GM19238 (cell line): ENCODE measurements at regions not wholly inside any gene's neighbourhood (a gene's known extent, or its start where the extent isn't known, plus 50 kb on each side); places are given as distances from the start of the nearest gene placed in this dataset.

Source experiments
- DNase-seq: peaks from one replicate; pipeline ENCODE4 v3.0.0; 2011; ENCODE audit warnings: low spot score; ENCODE audit not compliant: insufficient read length

DNA sequence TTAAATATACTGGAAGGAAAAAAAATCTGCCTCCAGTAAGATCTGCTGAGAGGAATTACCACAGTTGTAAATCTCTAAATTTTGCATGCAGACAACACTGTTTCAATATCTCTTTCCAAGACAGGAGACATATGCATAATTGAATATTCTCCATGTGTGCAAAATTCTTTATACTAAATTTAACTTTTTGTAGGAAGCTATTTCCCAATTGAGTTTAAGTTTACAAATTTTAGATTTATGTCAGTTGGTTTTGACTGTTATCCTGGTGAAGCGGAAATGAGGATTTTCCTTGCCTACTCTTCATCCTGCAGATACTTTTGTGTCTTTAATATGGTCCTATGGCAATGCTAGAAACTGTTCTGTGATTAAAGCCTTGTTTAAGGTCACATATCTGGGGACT is 1352.9 kb downstream of the FSTL5 start:
- no peak for DNase-seq

DNA sequence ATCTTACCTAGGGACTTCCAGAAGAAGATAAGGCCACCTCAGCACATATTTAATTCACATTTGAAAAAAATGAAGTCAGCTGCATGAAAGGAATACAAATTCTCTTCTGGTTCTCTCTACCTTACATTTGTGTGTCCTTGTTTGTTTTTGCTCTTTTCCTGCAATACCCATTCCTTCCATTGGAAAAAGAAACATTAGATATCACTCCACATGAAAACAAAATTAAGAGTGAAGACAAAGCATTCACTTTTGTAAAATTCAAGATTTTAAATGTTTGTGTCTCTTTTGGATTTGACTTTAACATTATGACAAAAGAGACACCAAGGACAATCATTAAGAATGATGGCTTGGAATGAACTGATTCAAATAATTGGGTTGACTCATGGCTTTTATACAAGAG is 1351.8 kb downstream of the FSTL5 start:
- no peak for DNase-seq

DNA sequence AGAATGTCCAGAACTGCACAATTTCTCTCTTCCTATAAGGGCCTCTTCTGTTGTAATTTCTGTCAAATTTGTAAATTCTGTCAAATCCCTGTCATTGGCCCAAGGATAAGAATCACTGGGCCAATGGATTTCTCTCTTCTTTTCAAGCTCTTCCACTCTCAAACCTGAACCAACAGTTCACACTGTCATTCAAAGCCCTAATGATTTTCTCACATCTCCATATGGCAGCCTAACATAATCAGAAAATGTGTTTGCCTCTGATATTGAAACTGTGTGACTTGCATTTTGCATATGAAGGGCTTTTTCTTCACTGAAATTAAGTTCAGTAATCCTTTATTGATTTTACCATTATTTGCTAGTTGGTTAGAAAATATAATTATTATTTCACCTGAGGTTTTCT is 1349.1 kb downstream of the FSTL5 start:
- no peak for DNase-seq

DNA sequence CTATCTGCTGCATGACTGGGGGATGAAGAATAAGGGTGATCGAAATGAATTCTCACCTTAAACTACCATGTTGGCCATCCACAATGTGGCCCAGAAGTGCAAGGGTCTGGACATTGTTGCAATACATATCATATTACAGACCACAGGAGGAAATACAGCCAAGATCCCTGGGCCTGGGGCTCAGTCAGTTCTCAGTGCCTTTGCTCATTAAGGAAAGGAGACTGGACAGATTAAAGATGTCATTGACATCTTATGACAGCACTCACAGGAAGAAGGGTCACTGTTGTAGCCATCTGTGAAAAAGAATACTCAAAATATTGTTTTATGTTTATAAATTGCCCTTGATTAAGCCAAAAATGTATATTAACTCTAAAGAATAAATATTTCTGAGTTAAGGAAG is 1345.2 kb downstream of the FSTL5 start:
- DNase-seq, result no peak

DNA sequence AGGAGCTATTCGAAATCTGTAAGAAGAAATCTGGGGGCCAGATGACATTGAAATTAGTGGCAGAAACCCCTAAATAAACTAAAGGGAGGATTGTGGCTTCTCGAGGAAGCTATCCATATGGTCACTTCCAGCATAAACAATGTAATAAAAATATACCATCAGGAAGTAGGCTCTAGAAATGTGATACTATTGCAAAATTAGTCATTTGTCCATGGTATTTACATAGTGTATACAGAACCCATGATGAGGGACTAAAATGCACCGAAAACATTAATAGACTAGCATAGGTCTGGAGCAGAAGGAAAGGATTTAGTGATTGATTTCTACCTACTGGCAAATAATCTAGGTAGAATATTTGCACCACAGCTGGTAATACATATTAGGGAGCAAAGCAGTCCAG is 1344.0 kb downstream of the FSTL5 start:
- DNase-seq, result no peak

DNA sequence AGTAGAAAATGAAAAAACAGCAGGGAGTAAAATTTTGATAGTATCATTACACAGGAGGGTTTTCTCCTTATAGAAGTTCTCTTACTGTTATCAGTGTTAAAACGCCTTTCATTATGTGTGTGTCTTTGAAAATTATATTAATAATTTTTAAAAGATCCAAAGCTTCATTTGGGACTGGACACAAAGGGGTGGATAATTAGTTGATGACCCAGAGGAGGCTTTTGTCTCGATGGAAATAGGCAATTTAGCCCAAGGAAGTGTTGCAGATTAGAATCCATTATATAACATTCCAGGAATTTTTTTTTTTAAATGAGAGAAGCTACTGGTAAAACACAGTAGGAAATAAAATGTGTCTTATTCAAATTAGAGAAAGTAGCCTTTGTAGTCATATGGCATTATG is 1339.3 kb downstream of the FSTL5 start:
- DNase-seq, result no peak

DNA sequence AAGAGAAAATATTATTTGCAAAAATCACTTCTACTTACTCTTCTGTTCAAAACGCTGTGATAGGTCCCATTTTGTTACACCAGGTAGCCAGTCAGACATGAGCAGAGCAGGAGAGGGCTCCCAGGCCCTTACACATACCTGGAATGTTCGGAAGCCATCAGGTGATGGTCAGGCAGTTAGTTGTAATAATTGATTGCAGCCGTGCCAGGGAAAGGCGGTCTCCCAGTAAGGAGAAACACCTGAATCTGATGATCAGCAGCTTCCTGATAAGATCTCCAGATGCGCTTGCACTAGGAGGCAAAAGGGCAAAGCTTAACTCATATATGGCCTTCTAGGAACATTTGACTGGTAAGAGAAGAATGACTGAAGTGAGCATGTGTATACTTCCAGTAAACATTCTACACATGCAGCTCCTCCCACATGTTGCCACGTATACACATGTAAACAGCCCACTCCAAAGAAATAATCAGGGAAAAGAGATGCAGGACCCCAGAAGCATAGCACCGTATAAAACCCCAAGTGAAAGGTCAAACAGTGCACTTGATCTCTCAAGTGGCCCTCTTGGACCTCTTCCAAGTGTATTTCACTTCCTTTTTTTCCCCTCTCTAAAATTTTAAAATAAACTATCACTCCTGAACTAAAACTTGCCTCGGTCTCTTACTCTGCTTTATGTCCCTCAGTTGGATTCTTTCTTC is 1338.0 kb downstream of the FSTL5 start:
- no peak for DNase-seq

DNA sequence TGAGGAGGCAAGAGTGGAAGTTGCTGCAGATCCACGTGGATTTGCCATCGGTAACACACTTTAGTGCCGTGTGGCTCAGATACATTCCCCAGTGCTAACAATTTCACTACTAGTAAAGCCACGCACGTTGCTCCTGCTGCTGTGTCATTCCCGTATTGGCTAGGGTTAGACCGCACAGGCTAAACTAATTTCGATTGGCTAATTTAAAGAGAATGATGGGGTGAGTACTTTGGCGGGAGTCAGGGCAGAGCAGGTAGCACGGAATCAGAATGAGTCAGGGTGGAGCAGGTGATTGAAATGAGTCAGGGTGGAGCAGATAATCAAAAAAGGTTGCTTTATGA is 1337.5 kb downstream of the FSTL5 start:
- no peak for DNase-seq

DNA sequence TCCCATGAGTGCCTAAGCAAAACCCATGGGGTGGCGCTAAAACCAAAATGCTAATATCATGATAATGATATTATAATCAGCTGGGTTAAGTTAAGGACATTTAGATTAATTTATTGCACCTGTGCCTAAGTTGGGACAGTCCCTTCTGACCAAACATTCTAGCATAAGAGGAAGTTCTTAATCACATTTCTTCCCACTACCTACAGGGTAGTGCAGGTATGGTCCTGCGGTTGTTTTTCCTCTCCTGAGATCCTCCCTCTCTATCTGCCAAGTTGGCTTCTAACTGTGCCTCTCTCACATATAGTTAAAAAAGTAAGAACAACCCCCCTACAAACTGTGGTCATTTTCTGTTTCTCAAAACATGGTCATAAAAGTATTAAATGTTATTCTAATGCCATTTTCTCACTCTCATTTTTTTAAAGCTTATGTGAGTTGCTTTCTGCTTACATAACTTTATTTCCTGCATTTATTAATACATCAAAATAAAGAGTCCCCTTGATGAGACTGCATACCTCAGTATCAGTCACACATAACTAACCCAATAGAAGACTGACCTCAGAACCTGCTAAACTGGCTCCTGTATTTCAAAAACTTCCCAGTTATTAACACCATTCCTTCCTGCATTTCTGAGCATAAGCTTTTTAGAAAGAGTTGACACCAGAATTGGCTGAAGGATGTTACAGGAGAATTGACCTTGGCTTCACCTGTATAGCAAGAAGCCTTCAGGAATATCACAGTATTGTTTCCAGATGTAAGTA is 1332.5 kb downstream of the FSTL5 start:
- DNase-seq, result no peak

DNA sequence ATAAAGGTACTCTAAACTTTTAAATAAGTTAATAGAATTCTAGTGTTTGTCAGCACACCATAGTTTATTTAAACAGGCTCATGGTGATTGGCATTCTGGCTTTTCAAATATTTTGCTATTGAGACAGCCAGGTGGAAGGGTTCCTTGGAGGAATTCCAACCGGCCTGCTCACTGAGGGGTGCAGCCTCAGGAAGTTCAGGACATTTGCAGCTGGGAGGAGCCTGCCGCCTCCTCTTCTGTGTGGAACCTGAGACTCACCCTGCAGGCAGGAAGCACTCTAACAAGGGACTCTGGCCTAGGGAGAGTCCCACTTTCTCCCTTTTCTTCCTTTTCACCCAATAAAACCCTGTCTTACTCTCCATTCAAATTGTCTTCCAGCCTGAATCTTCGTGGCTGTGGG is 1328.0 kb downstream of the FSTL5 start:
- DNase-seq, result no peak

DNA sequence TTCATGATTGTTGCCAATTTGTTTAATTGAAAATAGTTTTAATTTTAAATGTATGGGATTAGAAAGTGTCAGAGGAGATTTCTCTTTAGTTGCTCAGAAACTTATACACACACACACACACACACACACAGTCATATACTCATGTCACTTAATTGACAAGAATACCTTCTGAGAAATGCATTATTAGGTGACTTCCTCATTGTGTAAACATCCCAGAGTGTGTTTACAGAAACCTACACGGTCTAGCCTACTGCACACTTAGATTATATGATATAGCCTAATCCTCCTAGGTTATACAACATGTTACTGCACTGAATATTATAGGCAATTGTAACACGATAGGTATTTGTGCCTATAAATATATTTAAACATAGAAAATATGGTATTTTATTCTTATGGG is 1327.4 kb downstream of the FSTL5 start:
- DNase-seq, result no peak

DNA sequence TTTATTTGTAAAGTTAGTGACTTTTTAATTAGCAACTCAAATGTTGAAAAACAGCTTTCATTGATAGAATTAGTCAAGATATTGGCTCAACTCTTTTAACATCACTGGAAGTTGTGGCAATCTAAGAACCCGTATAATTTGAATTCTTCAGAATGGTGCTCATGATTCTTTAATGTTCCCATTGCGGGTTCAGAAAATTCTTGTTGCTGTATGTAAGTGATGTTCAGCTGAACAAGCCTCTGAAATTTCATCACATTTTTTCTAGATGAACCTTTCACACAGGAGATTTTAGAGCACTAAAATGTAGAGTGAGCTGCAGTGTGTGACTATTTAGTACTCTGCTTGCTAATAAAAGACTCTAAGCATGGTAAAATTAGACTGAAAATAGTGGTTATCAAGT is 1317.7 kb downstream of the FSTL5 start:
- DNase-seq, result no peak

DNA sequence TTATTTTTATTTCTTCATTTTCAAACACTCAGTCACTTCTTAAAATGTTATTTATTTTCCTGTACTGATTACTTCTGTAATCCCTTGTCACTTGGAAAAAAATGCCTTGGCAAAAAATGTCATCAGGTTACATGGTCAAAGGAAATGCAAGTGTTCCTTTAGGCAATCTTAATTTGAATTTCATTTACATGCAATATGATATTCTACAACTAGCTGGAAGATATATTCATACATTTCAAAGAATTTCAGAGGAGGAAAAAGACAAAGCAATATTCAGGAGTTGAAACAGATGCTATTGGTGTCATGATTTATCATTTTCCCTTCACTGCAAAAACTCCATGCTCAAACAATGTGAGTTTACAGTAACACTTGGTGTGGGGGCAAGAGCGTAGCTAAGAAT is 1316.6 kb downstream of the FSTL5 start:
- DNase-seq, result no peak

DNA sequence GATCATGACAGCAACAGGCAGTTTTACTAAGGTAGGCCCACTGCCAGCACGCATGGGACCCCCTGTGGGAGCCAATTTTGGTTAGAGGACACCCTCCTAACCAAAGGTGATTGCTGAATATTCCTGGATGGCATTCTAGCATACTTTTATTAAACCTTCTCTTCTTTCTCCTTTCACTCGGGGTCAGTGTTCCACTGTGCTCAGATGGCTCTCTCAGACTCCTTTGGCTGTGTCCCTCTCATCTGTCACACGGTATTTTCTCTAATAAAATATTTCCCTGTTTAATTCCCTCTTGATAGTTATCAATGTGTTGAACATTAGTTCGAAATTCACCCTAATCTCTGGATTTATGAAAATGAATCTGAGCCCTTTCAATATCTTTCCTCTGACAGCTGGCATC is 1315.3 kb downstream of the FSTL5 start:
- DNase-seq, result no peak

DNA sequence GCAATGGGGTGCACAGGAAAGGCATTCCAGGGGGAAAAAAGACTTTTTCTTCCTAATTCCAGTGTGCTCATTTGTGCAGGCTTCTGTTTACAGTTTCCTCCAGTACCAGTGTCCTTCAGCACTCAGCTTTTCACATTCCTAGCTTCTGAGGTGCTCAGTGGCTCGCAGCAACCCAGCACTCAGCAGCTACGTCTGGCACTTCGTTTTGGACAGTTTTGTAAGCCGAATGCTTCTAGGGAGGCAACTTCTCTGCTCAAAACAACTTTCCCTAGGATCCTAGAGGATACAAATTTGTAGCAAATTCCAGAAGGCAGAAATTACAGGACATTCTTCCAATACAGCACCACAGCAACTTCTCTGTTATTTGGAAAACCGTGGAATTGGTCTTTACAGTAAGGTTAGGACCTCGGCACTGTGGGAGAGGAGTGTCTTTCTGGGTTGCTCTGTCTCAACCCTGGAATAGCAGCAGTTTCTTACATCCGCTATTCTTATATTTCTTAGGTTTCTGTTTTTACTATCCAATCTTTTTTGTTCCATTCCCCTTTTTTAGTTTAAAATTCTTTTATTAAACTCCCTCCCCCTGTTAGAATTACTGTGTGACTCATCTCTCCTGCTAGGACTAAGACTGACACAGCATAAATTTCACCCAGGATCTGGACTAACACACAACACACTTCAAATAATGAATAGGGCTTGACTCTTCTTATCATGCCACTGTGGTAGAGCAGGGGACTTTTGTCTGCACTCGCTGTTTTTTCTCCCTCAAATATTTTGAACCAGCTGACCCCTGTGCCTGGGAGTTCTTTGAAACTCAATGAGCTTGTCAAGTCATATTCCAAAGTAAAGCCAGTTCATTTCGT is 1314.7 kb downstream of the FSTL5 start:
- no peak for DNase-seq

DNA sequence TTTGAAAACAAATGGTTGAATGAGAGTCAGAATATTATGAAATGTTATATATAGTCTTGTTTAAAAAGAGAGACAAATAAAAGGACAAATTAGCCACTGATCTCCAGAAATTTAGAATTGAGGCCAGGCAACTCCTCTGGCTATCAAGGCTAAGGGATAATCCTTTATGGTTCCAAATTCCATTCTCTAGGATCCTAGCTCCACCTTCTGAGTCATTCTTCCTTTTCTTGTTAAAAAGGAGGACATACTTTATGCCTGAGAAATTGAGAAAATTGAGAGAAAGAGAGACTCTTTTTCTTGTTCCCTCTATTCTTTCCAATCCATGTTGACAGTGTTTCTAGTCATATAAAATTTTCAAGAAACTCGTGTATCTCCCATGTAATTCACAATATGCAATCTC is 1299.5 kb downstream of the FSTL5 start:
- no peak for DNase-seq

DNA sequence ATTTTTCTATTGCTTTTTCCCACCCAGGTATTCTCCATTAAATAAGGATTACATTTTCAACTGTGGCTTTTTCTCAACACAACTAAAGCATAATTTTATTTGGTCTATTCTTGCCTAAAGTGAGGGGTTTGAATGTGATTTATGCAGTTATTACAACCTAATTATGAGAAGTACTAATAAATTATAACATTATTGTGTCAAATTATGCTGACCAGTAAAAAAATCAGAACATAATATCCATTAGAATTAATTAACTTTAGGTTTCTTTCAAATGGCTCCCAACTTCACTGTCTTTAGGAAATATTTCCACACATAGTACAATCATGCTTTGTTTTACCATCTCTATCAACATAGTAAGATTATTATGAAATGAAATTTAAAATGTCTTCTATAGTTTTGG is 1293.9 kb downstream of the FSTL5 start:
- no peak for DNase-seq

DNA sequence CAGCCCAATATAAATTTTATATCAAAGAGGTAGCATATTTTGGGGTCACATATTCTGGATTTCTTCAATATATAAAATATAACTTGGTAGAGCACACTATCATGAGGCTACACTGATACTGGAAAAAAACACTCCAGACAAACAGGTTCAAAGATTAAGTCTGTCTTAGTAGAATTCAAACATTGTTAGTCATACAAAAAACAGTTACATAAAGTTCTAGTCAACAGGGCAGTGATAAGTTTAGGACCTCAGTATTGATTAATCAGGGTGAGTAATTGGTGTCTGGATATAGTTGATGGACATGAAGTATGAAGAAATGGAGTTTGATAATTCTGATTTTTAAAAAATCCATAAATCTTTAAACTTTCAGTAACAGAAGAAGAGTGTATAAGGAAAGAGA is 1291.3 kb downstream of the FSTL5 start:
- DNase-seq, result no peak

DNA sequence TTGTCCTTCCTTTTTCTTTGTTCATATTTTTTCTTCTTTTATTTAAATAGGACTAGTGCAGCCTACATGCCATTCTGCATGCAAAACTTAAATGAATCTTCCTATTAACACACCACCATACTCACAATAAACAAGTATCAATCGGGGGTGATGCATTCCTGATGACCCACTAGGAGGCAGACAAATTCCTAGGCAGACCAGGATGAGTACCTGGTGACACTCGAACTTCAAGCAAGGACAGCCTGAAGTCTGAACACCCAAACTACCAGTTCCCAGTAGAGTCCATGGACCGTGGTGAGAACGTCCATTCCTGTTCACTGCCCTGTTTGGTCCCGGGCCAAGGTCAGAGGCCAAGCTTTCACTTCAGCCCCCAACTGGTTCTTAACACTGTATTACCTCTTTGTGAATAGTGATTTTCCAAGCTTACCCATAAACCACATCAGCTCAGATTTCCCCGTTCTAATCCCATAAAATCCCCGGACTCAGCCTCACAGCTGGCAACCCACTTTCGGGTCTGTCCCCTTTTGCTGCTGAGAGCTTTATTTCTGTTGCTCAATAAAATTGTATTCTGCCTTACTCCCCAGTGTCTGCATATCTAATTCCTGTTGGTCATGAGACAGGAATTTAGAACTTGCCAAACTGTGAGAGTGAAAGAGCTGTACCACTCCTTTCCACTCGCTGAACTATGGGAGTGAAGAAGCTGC is 1286.6 kb downstream of the FSTL5 start:
- DNase-seq, result no peak

DNA sequence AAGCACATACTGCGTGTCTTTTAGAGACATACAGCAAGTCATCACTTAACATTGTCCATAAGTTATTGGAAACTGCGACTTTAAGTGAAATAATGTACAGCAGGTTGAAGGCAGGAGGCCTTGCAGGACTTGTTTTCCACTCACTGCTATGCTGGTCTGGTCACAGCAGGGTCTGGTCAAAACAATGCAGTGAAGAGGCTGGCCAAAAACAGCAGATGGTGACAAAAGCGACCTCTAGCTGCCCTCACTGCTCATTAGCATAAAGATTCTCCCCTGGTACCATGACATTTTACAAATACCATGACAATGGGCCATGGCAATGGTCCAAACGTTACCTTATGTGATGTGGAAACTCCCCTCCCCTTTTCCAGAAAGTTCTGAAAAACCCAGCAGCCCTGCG is 1283.6 kb downstream of the FSTL5 start:
- no peak for DNase-seq

DNA sequence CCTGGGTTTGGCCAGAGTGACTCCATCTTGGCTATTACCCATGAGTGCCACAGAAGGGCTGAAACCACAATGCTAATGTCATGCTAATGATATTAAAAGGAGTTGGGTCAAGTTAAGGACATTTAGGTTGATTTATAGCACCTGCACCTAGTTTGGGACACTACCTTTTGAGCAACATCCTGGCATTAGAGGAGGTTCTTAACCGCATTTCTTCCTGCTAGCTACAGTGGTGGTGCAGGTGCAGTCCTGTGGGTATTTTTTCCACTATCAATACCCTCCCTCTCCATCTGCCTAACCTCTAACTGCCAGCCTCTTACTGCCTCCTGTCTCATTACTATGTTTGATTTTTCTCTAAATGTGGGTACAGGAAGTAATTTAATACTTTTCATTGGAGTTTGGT is 1276.1 kb downstream of the FSTL5 start:
- no peak for DNase-seq

DNA sequence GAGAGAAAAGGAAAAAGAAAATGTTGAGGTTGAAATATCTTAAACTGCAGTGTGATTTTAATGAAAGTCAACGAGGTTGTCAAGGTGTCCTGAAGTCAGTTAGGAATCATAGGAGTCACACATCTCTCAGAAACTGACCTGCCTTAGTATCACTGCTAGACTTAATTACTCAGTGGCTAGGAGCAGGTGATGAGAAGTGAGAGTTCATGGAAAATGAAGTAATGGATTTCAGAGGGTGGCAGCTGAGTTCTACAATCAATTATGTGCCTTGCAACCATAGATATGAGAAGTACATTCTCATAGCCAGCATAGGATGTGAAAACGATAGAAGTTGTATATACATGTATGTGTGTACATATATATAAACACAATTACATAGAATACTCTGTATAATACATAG is 1269.7 kb downstream of the FSTL5 start:
- DNase-seq, result no peak
